ENCODE measurements at regions not wholly inside any gene's neighbourhood (a gene's known extent, or its start where the extent isn't known, plus 50 kb on each side); places are given as distances from the start of the nearest gene placed in this dataset.

- peak; percentile 69 for DNase-seq (ENCODE audit: low spot score)
- no peaks in the 10 kb centered on the region for H3K4me1 ChIP-seq (ENCODE audit: insufficient read depth, low read length, poor library complexity, severe bottlenecking)
- POLR2A ChIA-PET (ENCODE audit: low non-redundant PET) = no interaction called here
Observed at GRCh38 chr2:84022810-84023431, 436.2 kb downstream of the SUCLG1 start.

GRCh38 chr2:84017010-84017409 lies 442.1 kb downstream of the SUCLG1 start:
- intact Hi-C loops (cut with micrococcal nuclease; ENCODE audit: unreplicated experiment) = no loop called here
- Histone ChIP-seq H3K27ac (ENCODE audit: low read depth, low read length, poor library complexity, severe bottlenecking) (no peak overlapping the region), H3K4me3 (ENCODE audit: low read depth, low read length, poor library complexity, severe bottlenecking) (no peak overlapping the region), H3K36me3 (ENCODE audit: insufficient read depth, low read length, poor library complexity, severe bottlenecking) (no peaks in the 10 kb centered on the region), H3K4me1 (ENCODE audit: insufficient read depth, low read length, poor library complexity, severe bottlenecking) (no peaks in the 10 kb centered on the region), H3K27me3 (replicated peaks; ENCODE audit: insufficient read depth, low read depth, low read length, poor library complexity) (no peaks in the 10 kb centered on the region), H3K9me3 (ENCODE audit: low read depth, low read length, poor library complexity, severe bottlenecking) (no peaks in the 10 kb centered on the region)
- POLR2A ChIA-PET (ENCODE audit: low non-redundant PET) = no interaction called here
- TF ChIP-seq EZH2 (IDR thresholded peaks at IDR 0.05; ENCODE audit: borderline replicate concordance, low read depth, low read length, poor library complexity, severe bottlenecking) = no peak
- TF ChIP-seq CTCF (conservative IDR thresholded peaks at IDR 0.05; ENCODE audit: low read depth, low read length) = no peak
- CTCF ChIA-PET = no interaction called here
- DNase-seq (ENCODE audit: low spot score) = no peak
- no TSS peak for BruUV-seq (replicated peaks)

More at GRCh38 chr2:84022810-84023431, 436.2 kb downstream of the SUCLG1 start:
- Histone ChIP-seq H3K27ac (ENCODE audit: low read depth, low read length, poor library complexity, severe bottlenecking) (no peak overlapping the region), H3K9me3 (ENCODE audit: low read depth, low read length, poor library complexity, severe bottlenecking) (no peaks in the 10 kb centered on the region), H3K4me3 (ENCODE audit: low read depth, low read length, poor library complexity, severe bottlenecking) (no peak overlapping the region), H3K36me3 (ENCODE audit: insufficient read depth, low read length, poor library complexity, severe bottlenecking) (no peaks in the 10 kb centered on the region), H3K27me3 (replicated peaks; ENCODE audit: insufficient read depth, low read depth, low read length, poor library complexity) (no peaks in the 10 kb centered on the region)
- no TSS peak for BruUV-seq (replicated peaks)
- CTCF ChIA-PET = interaction anchor here (0.6 to 1.0 kb wide), 4 partner anchors 280 to 405 kb away, joined by 3 to 4 read pairs (median 3); no protein-coding TSS in a partner anchor
- TF ChIP-seq CTCF (conservative IDR thresholded peaks at IDR 0.05; ENCODE audit: low read depth, low read length) = peak; percentile 75
- TF ChIP-seq EZH2 (IDR thresholded peaks at IDR 0.05; ENCODE audit: borderline replicate concordance, low read depth, low read length, poor library complexity, severe bottlenecking) = no peak
- intact Hi-C loops (cut with micrococcal nuclease; ENCODE audit: unreplicated experiment) = loop anchor here (2.0 to 5.0 kb wide), 3 partner anchors 280 to 402 kb away; no protein-coding TSS in a partner anchor

- no peak for TF ChIP-seq CTCF (conservative IDR thresholded peaks at IDR 0.05; ENCODE audit: low read depth, low read length)
- no peak for TF ChIP-seq EZH2 (IDR thresholded peaks at IDR 0.05; ENCODE audit: borderline replicate concordance, low read depth, low read length, poor library complexity, severe bottlenecking)
- POLR2A ChIA-PET (ENCODE audit: low non-redundant PET) = no interaction called here
- CTCF ChIA-PET = no interaction called here
- BruUV-seq (replicated peaks) = no TSS peak
- H3K9me3 ChIP-seq (ENCODE audit: low read depth, low read length, poor library complexity, severe bottlenecking) = no peaks in the 10 kb centered on the region
- H3K27me3 ChIP-seq (replicated peaks; ENCODE audit: insufficient read depth, low read depth, low read length, poor library complexity) = no peaks in the 10 kb centered on the region
- H3K27ac ChIP-seq (ENCODE audit: low read depth, low read length, poor library complexity, severe bottlenecking) = no peak overlapping the region
- DNase-seq (ENCODE audit: low spot score) = no peak
- intact Hi-C loops (cut with micrococcal nuclease; ENCODE audit: unreplicated experiment) = no loop called here
- H3K36me3 ChIP-seq (ENCODE audit: insufficient read depth, low read length, poor library complexity, severe bottlenecking) = no peaks in the 10 kb centered on the region
- H3K4me1 ChIP-seq (ENCODE audit: insufficient read depth, low read length, poor library complexity, severe bottlenecking) = no peaks in the 10 kb centered on the region
- H3K4me3 ChIP-seq (ENCODE audit: low read depth, low read length, poor library complexity, severe bottlenecking) = no peak overlapping the region
Observed at GRCh38 chr2:84016183-84016582, 442.9 kb downstream of the SUCLG1 start.

All from A673 (cell line).